RWPE2 (cell line): ENCODE measurements at regions not wholly inside any gene's neighbourhood (a gene's known extent, or its start where the extent isn't known, plus 50 kb on each side); places are given as distances from the start of the nearest gene placed in this dataset.

Experiments
- ATAC-seq: fragments of 200-7000 bp; cut with Tn5 transposase; 3 replicates; pipeline ENCODE4 v1.9.1; 2021; ENCODE audit warnings: low read depth
- DNase-seq: peaks from one replicate; pipeline ENCODE4 v3.0.0-alpha.2; 2020; ENCODE audit warnings: low spot score
- H3K27ac ChIP-seq: fragments of 450-650 bp; 2 replicates; pipeline ENCODE4 v1.5.1; 2017; ENCODE audit warnings: mild to moderate bottlenecking; ENCODE audit not compliant: poor library complexity, severe bottlenecking
- H3K27me3 ChIP-seq: fragments of 250-450 bp; sonication (Bioruptor Pico); 2 replicates; pipeline ENCODE4 v1.5.1; 2021; ENCODE audit warnings: mild to moderate bottlenecking, moderate library complexity; ENCODE audit not compliant: insufficient read depth, poor library complexity, severe bottlenecking
- H3K36me3 ChIP-seq: fragments of 250-450 bp; sonication (Bioruptor Pico); 2 replicates; pipeline ENCODE4 v1.5.1; 2020; ENCODE audit warnings: low read depth, mild to moderate bottlenecking, moderate library complexity
- H3K4me1 ChIP-seq: fragments of 250-450 bp; sonication (Bioruptor Pico); 2 replicates; pipeline ENCODE4 v1.5.1; 2021; ENCODE audit warnings: mild to moderate bottlenecking, moderate library complexity; ENCODE audit not compliant: insufficient read depth, poor library complexity, severe bottlenecking
- H3K4me3 ChIP-seq: fragments of 250-450 bp; sonication (Bioruptor Pico); 2 replicates; pipeline ENCODE4 v1.5.1; 2021; ENCODE audit warnings: mild to moderate bottlenecking, moderate library complexity; ENCODE audit not compliant: severe bottlenecking
- H3K9me3 ChIP-seq: fragments of 250-450 bp; sonication (Bioruptor Pico); 2 replicates; pipeline ENCODE4 v1.5.1; 2021; ENCODE audit warnings: mild to moderate bottlenecking, moderate library complexity; ENCODE audit not compliant: severe bottlenecking
- CTCF ChIP-seq: fragments of 450-650 bp; IDR thresholded peaks from one replicate; pipeline ENCODE4 v1.5.1; 2017; ENCODE audit warnings: mild to moderate bottlenecking, moderate library complexity; ENCODE audit not compliant: poor library complexity, severe bottlenecking

GRCh38 chr1:81224222-81224621 lies 576.5 kb upstream of the ADGRL2 start:
- no peak for ATAC-seq
- Histone ChIP-seq H3K36me3 (no peaks in the 10 kb centered on the region), H3K27ac (no peak overlapping the region), H3K9me3 (no peaks in the 10 kb centered on the region), H3K4me1 (no peaks in the 10 kb centered on the region), H3K27me3 (no peaks in the 10 kb centered on the region), H3K4me3 (no peak overlapping the region)
- no peak for TF ChIP-seq CTCF
- no peak for DNase-seq

- no peaks in the 10 kb centered on the region for H3K9me3 ChIP-seq
- H3K27ac ChIP-seq, result no peak overlapping the region
- no peak overlapping the region for H3K4me3 ChIP-seq
- no peak for ATAC-seq
- no peaks in the 10 kb centered on the region for H3K36me3 ChIP-seq
- TF ChIP-seq CTCF, result no peak
- no peak for DNase-seq
- no peaks in the 10 kb centered on the region for H3K27me3 ChIP-seq
- no peaks in the 10 kb centered on the region for H3K4me1 ChIP-seq
These were observed 579.2 kb upstream of the ADGRL2 start for GRCh38 chr1:81221564-81221963.

- Histone ChIP-seq H3K27ac (no peak overlapping the region), H3K27me3 (no peaks in the 10 kb centered on the region), H3K36me3 (no peaks in the 10 kb centered on the region), H3K4me1 (no peaks in the 10 kb centered on the region), H3K4me3 (no peak overlapping the region), H3K9me3 (no peaks in the 10 kb centered on the region)
- DNase-seq, result no peak
- no peak for TF ChIP-seq CTCF
- no peak for ATAC-seq
These were observed 580.1 kb upstream of the ADGRL2 start for GRCh38 chr1:81220614-81221071.

- Histone ChIP-seq H3K4me1 (no peaks in the 10 kb centered on the region), H3K27ac (no peak overlapping the region), H3K36me3 (no peaks in the 10 kb centered on the region), H3K4me3 (no peak overlapping the region), H3K27me3 (no peaks in the 10 kb centered on the region), H3K9me3 (no peaks in the 10 kb centered on the region)
- ATAC-seq, result no peak
- TF ChIP-seq CTCF, result no peak
- no peak for DNase-seq
These were observed 583.7 kb upstream of the ADGRL2 start for GRCh38 chr1:81217058-81217457.

- TF ChIP-seq CTCF, result no peak
- H3K27ac ChIP-seq, result no peak overlapping the region
- no peaks in the 10 kb centered on the region for H3K4me1 ChIP-seq
- H3K9me3 ChIP-seq, result no peaks in the 10 kb centered on the region
- H3K36me3 ChIP-seq, result no peaks in the 10 kb centered on the region
- ATAC-seq (no peak), DNase-seq (no peak)
- H3K27me3 ChIP-seq, result no peaks in the 10 kb centered on the region
- no peak overlapping the region for H3K4me3 ChIP-seq
These were observed 587.5 kb upstream of the ADGRL2 start for GRCh38 chr1:81213279-81213678.
